ENCODE measurements at regions not wholly inside any gene's neighbourhood (a gene's known extent, or its start where the extent isn't known, plus 50 kb on each side); places are given as distances from the start of the nearest gene placed in this dataset.

GRCh38 chr6:40232698-40233097 is 298.4 kb upstream of the MOCS1 start:
- ATAC-seq (no peak), DNase-seq (ENCODE audit: low spot score) (no peak), FAIRE-seq (no peak)
- in situ Hi-C loops (cut with HindIII; ENCODE audit: extremely low pct_ligation_motif_present, low pct_unique_long_range_greater_than_20kb) (no loop called here), intact Hi-C loops (cut with micrococcal nuclease; ENCODE audit: unreplicated experiment) (no loop called here)
- WGBS (ENCODE audit: low lambda C conversion rate): 47% methylated on average over 2 of the region's 2 CpGs
- no peak overlapping the region for H2AFZ ChIP-seq (ENCODE audit: low read length)
- POLR2A ChIA-PET: no interaction called here
- H3K9ac ChIP-seq (ENCODE audit: insufficient read depth, low read depth, low read length): no peak overlapping the region
- CTCF ChIA-PET (ENCODE audit: low intra/inter-chr PET ratio, low total read pairs): no interaction called here
- H3K4me1 ChIP-seq (ENCODE audit: insufficient read depth, low read length): no peaks in the 10 kb centered on the region
- peaks cover 37% of the 10 kb centered on the region for H3K9me3 ChIP-seq (ENCODE audit: low read length)
- H3K27me3 ChIP-seq (ENCODE audit: control insufficient read depth in 1 of 2, insufficient read depth in 2 of 2, low read length in 2 of 2): no peaks in the 10 kb centered on the region
- H3K4me3 ChIP-seq (replicated peaks in 1 of 3; ENCODE audit: insufficient read depth in 1 of 3, low read depth in 2 of 3, low read length in 3 of 3): no peak overlapping the region
- BruUV-seq (replicated peaks): no TSS peak
- no peak for TF ChIP-seq DMAP1 (CRISPR knock-in tag; IDR thresholded peaks at IDR 0.05)
- TF ChIP-seq ZNF547 (CRISPR knock-in tag; IDR thresholded peaks at IDR 0.05): no peak
- no peak for TF ChIP-seq KLF13 (CRISPR knock-in tag; IDR thresholded peaks at IDR 0.05)
- no peak for TF ChIP-seq TFDP1 (CRISPR knock-in tag; IDR thresholded peaks at IDR 0.05; ENCODE audit: borderline replicate concordance)
- TF ChIP-seq HNRNPL (IDR thresholded peaks at IDR 0.05; ENCODE audit: low read depth, low read length): no peak
- TF ChIP-seq POGZ (CRISPR knock-in tag; IDR thresholded peaks at IDR 0.05): no peak
- no peak for TF ChIP-seq ZNF510 (CRISPR knock-in tag; IDR thresholded peaks at IDR 0.05; ENCODE audit: low read depth)
- TF ChIP-seq ZFP41 (CRISPR knock-in tag; IDR thresholded peaks at IDR 0.05; ENCODE audit: borderline replicate concordance): no peak
- no peak for TF ChIP-seq LCORL (IDR thresholded peaks at IDR 0.05)
- no peak for TF ChIP-seq LCORL (CRISPR knock-in tag; IDR thresholded peaks at IDR 0.05)
- TF ChIP-seq CBFB (CRISPR knock-in tag; IDR thresholded peaks at IDR 0.05): no peak
- no peaks in the 10 kb centered on the region for H4K20me1 ChIP-seq (ENCODE audit: insufficient read depth, low read length)
- no peaks in the 10 kb centered on the region for H3K79me2 ChIP-seq (ENCODE audit: insufficient read depth, low read length)
- H3K27ac ChIP-seq (ENCODE audit: extremely low read length, insufficient read depth, low read length): no peak overlapping the region
- H3K36me3 ChIP-seq (replicated peaks in 1 of 2; ENCODE audit: control insufficient read depth in 1 of 2, insufficient read depth in 2 of 2, low read length in 2 of 2): no peaks in the 10 kb centered on the region
- no peak overlapping the region for H3K4me2 ChIP-seq (ENCODE audit: low read depth, low read length)

GRCh38 chr6:40227735-40228134 is 293.5 kb upstream of the MOCS1 start:
- BruUV-seq (replicated peaks): no TSS peak
- Histone ChIP-seq H3K9ac (ENCODE audit: insufficient read depth, low read depth, low read length) (no peak overlapping the region), H3K9me3 (ENCODE audit: low read length) (peaks cover 35% of the 10 kb centered on the region), H3K4me1 (ENCODE audit: insufficient read depth, low read length) (no peaks in the 10 kb centered on the region), H3K4me2 (ENCODE audit: low read depth, low read length) (no peak overlapping the region), H2AFZ (ENCODE audit: low read length) (no peak overlapping the region), H3K4me3 (replicated peaks in 1 of 3; ENCODE audit: insufficient read depth in 1 of 3, low read depth in 2 of 3, low read length in 3 of 3) (no peak overlapping the region), H4K20me1 (ENCODE audit: insufficient read depth, low read length) (no peaks in the 10 kb centered on the region), H3K36me3 (replicated peaks in 1 of 2; ENCODE audit: control insufficient read depth in 1 of 2, insufficient read depth in 2 of 2, low read length in 2 of 2) (no peaks in the 10 kb centered on the region), H3K27ac (ENCODE audit: extremely low read length, insufficient read depth, low read length) (no peak overlapping the region), H3K27me3 (ENCODE audit: control insufficient read depth in 1 of 2, insufficient read depth in 2 of 2, low read length in 2 of 2) (no peaks in the 10 kb centered on the region), H3K79me2 (ENCODE audit: insufficient read depth, low read length) (no peaks in the 10 kb centered on the region)
- FAIRE-seq (no peak), ATAC-seq (no peak), DNase-seq (ENCODE audit: low spot score) (no peak)
- in situ Hi-C loops (cut with HindIII; ENCODE audit: extremely low pct_ligation_motif_present, low pct_unique_long_range_greater_than_20kb) (no loop called here), intact Hi-C loops (cut with micrococcal nuclease; ENCODE audit: unreplicated experiment) (no loop called here)
- CTCF ChIA-PET (ENCODE audit: low intra/inter-chr PET ratio, low total read pairs): no interaction called here
- TF ChIP-seq HBP1 (CRISPR knock-in tag; IDR thresholded peaks at IDR 0.05; ENCODE audit: low read depth): no peak
- TF ChIP-seq MTF2 (CRISPR knock-in tag; IDR thresholded peaks at IDR 0.05; ENCODE audit: borderline replicate concordance): no peak
- no peak for TF ChIP-seq ZNF260 (CRISPR knock-in tag; IDR thresholded peaks at IDR 0.05; ENCODE audit: borderline replicate concordance, low read depth)
- no peak for TF ChIP-seq PHF8 (CRISPR knock-in tag; IDR thresholded peaks at IDR 0.05)
- no peak for TF ChIP-seq ZNF652 (CRISPR knock-in tag; IDR thresholded peaks at IDR 0.05; ENCODE audit: borderline replicate concordance, low read depth)
- TF ChIP-seq E2F1 (CRISPR knock-in tag; IDR thresholded peaks at IDR 0.05): no peak
- TF ChIP-seq ZBTB14 (CRISPR knock-in tag; IDR thresholded peaks at IDR 0.05): no peak
- POLR2A ChIA-PET: no interaction called here
- WGBS (ENCODE audit: low lambda C conversion rate): no CpG with 5 or more reads among the region's 8 CpGs
